BE2C (cell line): ENCODE measurements at regions not wholly inside any gene's neighbourhood (a gene's known extent, or its start where the extent isn't known, plus 50 kb on each side); places are given as distances from the start of the nearest gene placed in this dataset.

Source experiments
- DNase-seq: peaks from one replicate; pipeline ENCODE4 v3.0.0-alpha.2; 2020
- H3K27me3 ChIP-seq: fragments of 250-450 bp; sonication (Bioruptor Pico); 2 replicates; pipeline ENCODE4 v1.5.1; 2020; ENCODE audit warnings: mild to moderate bottlenecking
- H3K36me3 ChIP-seq: fragments of 250-450 bp; sonication (Bioruptor Pico); 2 replicates; pipeline ENCODE4 v1.5.1; 2020; ENCODE audit warnings: mild to moderate bottlenecking
- H3K4me1 ChIP-seq: fragments of 250-450 bp; sonication (Bioruptor Pico); 2 replicates; pipeline ENCODE4 v1.5.1; 2020
- H3K4me3 ChIP-seq: 2 replicates; pipeline ENCODE4 v1.5.1; 2011; ENCODE audit warnings: low read depth, low read length
- H3K9me3 ChIP-seq: fragments of 250-450 bp; sonication (Bioruptor Pico); 2 replicates; pipeline ENCODE4 v1.5.1; 2020
- TF ChIP-seq, protein P1 (sequence below): IDR thresholded peaks from 2 replicates; pipeline ENCODE4 v1.5.1; 2012; ENCODE audit warnings: mild to moderate bottlenecking, low read depth, low read length

DNA sequence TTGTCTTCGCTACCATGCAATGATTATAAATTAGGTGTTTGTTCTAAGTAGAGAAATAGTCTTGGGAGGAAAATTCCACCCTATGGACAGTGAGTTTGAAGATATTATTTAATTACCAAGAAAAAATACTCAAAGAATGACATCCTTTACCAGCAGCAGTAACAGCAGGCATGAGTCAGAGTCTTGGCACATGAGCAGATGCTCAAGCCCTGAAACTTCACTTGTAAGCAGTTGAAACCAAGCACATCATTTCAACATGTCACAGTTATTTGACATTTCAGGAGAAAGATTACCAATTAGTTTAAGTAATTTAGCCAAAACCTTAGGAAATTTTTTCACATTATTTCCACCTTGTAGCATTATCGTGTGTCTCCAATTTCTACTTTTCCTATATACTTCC lies 99.2 kb downstream of the C12orf50 start:
- DNase-seq: no peak
- TF ChIP-seq, protein P1, sequence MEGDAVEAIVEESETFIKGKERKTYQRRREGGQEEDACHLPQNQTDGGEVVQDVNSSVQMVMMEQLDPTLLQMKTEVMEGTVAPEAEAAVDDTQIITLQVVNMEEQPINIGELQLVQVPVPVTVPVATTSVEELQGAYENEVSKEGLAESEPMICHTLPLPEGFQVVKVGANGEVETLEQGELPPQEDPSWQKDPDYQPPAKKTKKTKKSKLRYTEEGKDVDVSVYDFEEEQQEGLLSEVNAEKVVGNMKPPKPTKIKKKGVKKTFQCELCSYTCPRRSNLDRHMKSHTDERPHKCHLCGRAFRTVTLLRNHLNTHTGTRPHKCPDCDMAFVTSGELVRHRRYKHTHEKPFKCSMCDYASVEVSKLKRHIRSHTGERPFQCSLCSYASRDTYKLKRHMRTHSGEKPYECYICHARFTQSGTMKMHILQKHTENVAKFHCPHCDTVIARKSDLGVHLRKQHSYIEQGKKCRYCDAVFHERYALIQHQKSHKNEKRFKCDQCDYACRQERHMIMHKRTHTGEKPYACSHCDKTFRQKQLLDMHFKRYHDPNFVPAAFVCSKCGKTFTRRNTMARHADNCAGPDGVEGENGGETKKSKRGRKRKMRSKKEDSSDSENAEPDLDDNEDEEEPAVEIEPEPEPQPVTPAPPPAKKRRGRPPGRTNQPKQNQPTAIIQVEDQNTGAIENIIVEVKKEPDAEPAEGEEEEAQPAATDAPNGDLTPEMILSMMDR: no peak

GRCh38 chr12:87929346-87929745 lies 99.9 kb downstream of the C12orf50 start:
- DNase-seq: no peak
- TF ChIP-seq, protein P1: no peak
- H3K27me3 ChIP-seq: no peaks in the 10 kb centered on the region

More for the DNA sequence above, 99.2 kb downstream of the C12orf50 start:
- Histone ChIP-seq H3K27me3 (no peaks in the 10 kb centered on the region), H3K36me3 (no peaks in the 10 kb centered on the region), H3K9me3 (no peaks in the 10 kb centered on the region), H3K4me3 (no peak overlapping the region), H3K4me1 (peaks cover 8% of the 10 kb centered on the region)

GRCh38 chr12:87928031-87928430 lies 101.2 kb downstream of the C12orf50 start:
- Histone ChIP-seq H3K9me3 (no peaks in the 10 kb centered on the region), H3K36me3 (no peaks in the 10 kb centered on the region), H3K27me3 (no peaks in the 10 kb centered on the region), H3K4me1 (peaks cover 6% of the 10 kb centered on the region), H3K4me3 (no peak overlapping the region)
- no peak for DNase-seq
- TF ChIP-seq, protein P1: no peak

More at GRCh38 chr12:87929346-87929745, 99.9 kb downstream of the C12orf50 start:
- no peaks in the 10 kb centered on the region for H3K9me3 ChIP-seq
- H3K4me3 ChIP-seq: no peak overlapping the region
- H3K4me1 ChIP-seq: peaks cover 8% of the 10 kb centered on the region
- no peaks in the 10 kb centered on the region for H3K36me3 ChIP-seq

DNA sequence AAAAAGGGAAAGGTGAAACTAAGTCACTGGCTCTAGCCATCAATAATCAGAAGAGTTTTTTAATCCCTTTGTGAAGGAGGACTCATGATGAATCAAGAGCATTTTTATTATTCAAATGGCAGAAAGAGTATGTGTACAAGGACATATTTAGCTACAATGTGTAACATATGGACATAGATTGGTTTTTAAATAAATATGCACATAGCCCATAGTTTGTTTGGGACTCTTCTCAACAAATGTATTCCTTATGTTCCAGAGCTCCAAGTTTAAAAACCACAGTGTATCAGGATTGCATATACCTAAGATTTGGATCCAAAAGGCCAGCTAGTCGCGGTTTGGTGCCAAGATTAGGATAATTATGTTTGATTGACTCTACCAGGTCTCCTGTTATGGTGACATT lies 104.2 kb downstream of the C12orf50 start:
- Histone ChIP-seq H3K36me3 (no peaks in the 10 kb centered on the region), H3K4me1 (peaks cover 24% of the 10 kb centered on the region), H3K4me3 (no peak overlapping the region), H3K9me3 (no peaks in the 10 kb centered on the region), H3K27me3 (no peaks in the 10 kb centered on the region)
- DNase-seq: no peak
- TF ChIP-seq, protein P1: no peak

- Histone ChIP-seq H3K27me3 (no peaks in the 10 kb centered on the region), H3K9me3 (no peaks in the 10 kb centered on the region), H3K36me3 (no peaks in the 10 kb centered on the region), H3K4me3 (no peak overlapping the region), H3K4me1 (peaks cover 24% of the 10 kb centered on the region)
- no peak for DNase-seq
- TF ChIP-seq, protein P1: no peak
These were observed 105.1 kb downstream of the C12orf50 start for GRCh38 chr12:87924149-87924548.

GRCh38 chr12:87923361-87923760 lies 105.8 kb downstream of the C12orf50 start:
- no peak overlapping the region for H3K4me3 ChIP-seq
- no peaks in the 10 kb centered on the region for H3K27me3 ChIP-seq
- DNase-seq: no peak
- peaks cover 24% of the 10 kb centered on the region for H3K4me1 ChIP-seq
- TF ChIP-seq, protein P1: no peak
- H3K9me3 ChIP-seq: no peaks in the 10 kb centered on the region
- no peaks in the 10 kb centered on the region for H3K36me3 ChIP-seq
